GM18870 (cell line): ENCODE measurements at regions not wholly inside any gene's neighbourhood (a gene's known extent, or its start where the extent isn't known, plus 50 kb on each side); places are given as distances from the start of the nearest gene placed in this dataset.
A peak's percentile ranks its signal among the peaks of the same experiment; 100 is the strongest.
"Not testable (repeated sequence)": the region's sequence is repeated elsewhere in the genome, so short reads cannot be mapped to it uniquely, and the experiment has no call there.

Experiments
- ATAC-seq: cut with Tn5 transposase; IDR thresholded peaks from one replicate; pipeline ENCODE4 v1.9.1; 2021; ENCODE audit warnings: moderate library complexity; ENCODE audit not compliant: unreplicated experiment

DNA sequence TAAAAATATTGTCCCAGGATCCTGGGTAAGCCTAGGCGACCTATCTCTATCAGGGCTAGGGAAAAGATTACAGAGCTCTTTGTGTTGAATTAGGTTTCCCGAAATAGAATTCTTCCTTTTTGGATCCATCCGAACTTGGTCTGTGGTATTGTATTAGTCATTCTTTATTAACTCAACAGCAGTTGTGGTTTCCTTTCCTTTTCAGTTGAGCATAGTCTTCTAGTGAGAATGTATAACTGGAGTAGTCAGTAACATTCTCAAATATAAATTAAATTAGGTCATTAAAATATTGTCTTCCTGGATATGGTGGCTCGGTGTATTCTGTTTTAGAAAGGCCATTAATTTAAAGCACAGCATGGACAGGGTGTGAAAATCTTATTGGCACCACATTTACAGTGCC is 520.4 kb downstream of the NLGN4X start:
- no peak for ATAC-seq

DNA sequence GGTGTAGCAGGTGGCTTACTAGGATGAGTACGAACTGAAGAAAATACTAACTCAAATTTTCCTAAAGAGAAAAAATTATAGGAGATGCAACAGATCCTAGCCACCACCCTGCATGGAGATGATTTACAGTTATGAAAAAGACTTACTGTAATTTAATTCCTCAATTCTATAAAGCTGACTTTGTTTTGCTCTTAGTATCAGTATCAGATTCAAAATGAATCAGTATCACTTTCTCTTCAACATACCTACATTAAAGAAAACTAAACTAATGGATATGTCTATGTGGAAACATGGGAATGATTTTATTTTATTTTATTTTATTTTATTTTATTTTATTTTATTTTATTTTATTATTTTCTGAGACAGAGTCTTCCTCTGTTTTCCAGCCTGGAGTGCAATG is 525.8 kb downstream of the NLGN4X start:
- no peak for ATAC-seq

DNA sequence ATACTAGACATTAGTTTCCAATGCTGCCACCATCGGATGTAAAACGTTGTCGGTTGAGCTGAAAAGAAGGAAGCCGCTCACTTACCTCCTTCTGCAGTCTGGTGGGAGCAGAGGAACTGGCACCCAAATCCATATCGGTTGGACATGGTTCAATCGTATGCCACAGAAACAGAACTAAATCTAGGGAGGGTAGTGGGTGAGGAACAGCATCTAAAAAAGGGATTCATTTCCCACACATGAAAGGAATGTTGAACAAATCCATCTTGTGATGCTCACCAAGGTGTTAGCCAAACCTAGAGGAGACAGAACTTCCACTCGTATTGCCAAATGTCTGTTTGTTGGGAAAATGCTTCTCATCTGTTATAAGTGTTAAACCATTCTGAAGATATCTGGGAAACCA is 532.7 kb downstream of the NLGN4X start:
- no peak for ATAC-seq

DNA sequence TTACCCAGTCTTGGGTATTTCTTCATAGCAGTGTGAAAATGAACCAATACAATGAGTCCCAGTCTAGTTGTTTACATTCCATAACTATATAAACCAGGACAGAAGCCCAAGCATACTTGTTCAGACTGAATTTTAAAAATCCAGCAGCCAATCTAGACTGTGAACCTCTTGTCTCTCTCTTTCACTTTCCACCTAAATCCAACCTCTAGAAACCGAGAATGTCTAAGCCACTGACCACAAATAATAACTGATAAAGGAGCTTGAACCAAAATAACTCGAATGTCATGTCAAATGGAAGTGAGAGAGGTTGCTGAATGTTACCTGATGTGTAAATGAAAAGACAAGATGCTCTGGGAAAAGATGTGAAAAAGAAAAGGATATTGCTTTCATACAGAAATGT is 544.7 kb downstream of the NLGN4X start:
- no peak for ATAC-seq

DNA sequence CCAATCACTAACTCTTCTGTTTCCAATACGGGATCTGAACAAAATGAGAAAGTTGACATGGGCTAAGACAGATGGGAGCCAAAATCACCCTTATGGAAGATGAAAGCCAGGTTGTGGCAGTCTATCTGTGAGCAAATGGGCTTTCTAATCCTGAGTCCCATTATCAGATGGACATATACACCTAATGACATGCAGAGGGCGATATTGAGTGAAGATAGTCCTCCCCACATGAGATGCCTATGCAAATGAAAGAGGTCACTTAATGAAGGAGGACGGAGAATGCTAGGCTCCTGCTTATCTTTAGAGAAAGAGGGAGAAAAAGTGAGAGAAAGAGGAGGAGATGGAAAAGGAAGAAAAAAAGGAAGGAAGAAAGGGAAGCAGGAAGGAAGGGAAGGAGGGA is 547.5 kb downstream of the NLGN4X start:
- no peak for ATAC-seq

DNA sequence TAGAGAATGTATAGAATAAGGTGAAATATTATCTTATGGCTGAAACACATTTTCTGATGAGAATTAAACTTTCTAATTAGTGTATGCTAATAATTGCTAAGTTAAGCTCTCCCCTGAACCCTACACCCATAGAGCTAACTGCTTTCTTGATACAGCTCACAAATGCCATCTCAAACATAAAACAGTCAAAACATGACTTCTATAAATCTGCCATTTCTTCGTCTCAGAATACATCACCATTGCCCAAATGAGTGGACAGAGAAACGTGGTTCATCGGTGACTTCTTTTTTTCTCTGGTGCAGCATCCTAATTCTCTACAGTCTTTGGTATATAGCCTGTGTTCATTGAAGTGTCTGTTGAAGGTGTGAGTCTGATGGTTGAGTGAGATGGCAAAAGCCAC is 554.6 kb downstream of the NLGN4X start:
- ATAC-seq: no peak

DNA sequence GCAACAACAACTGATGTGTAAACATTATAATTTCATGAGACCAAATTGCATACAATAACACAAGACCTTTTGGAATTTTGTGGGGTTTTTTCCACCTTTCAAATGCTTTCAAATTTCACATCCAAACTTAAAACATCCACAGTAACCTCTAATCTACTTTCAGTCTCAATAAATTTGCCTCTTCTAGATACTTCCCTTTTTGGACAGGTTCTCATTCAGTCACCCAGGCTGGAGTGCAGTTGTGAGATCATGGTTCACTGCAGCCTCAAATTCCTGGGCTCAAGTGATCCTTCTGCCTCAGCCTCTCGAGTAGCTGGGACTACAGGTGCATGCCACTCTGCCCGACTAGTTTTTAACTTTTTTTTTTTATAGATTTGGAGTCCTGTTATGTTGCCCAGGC is 556.6 kb downstream of the NLGN4X start:
- ATAC-seq: no peak

DNA sequence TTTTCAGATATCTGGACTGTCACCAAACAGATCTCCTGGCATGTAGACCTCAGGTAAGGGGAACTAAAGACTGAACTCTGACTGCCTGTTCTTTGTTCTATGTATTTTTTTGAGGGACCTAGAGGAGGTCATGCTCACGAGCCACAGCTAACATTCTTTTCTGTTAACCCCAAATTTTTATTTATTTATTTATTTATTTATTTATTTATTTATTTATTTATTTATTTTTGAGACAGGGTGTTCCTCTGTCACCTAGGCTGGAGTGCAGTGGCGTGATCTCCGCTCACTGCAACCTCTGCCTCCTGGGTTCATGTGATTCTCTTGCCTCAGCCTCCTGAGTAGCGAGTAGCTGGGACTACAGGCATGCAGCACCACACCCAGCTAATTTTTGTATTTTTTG is 562.0 kb downstream of the NLGN4X start:
- not testable (repeated sequence) for ATAC-seq

DNA sequence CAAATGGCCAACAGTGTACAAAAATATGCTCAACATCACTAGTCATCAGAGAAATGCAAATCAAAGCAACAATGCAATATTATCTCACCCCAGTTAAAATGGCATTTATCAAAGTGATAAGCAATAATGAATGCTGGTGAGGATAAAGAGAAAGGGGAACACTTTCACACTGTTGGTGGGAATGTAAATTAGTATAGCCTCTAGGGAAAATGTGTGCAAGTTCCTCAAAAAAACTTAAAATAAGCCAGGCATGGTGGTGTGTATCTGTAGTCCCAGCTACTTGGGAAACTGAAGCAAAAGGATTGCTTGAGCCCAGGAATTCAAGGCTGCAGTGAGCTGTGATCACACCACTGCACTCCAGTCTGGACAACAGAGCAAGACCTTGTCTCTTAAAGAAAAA is 572.1 kb downstream of the NLGN4X start:
- no peak for ATAC-seq

DNA sequence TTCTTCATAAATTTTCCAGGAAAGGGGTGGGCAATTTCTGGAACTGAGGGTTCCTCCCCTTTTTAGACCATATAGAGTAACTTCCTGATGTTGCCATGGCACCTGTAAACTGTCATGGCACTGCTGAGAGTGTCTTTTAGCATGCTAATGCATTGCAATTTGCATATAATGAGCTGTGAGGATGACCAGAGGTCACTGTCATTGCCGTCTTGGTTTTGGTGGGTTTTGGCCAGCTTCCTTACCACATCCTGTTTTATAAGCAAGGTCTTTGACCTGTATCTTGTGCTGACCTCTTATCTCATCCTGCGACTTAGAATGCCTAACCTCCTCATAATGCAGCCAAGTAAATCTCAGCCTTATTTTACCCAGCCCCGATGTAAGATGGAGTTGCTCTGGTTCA is 577.8 kb downstream of the NLGN4X start:
- no peak for ATAC-seq

DNA sequence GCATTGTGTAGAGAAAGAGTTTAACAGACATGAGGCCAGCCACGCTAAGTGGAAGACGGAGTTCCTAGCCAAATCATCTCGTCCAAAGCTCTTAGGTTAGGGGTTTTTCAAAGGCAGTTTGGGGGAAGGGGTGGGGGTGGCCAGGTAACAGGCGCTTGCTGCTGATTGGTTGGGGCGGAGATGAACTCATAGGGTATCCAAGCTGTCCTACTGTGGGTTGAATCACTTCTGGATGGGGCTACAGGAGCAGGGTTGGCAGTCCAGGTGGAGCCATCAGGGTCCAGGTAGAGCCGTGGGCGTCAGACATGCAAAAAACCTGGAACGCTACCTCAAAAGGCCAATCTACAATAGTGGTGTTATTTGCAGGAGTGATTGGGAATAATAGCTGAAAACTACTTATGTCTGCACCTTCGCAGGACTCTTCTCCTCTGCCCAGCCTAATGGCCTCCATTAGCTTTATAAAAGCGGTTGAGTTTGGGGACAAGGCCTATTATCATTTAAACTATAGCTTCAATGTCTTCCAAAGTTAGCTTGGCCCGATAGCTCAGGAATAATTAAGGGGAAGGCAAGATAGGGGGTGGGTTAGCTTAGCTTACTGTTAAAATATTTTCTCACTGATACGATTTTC is 579.6 kb downstream of the NLGN4X start:
- ATAC-seq: no peak

DNA sequence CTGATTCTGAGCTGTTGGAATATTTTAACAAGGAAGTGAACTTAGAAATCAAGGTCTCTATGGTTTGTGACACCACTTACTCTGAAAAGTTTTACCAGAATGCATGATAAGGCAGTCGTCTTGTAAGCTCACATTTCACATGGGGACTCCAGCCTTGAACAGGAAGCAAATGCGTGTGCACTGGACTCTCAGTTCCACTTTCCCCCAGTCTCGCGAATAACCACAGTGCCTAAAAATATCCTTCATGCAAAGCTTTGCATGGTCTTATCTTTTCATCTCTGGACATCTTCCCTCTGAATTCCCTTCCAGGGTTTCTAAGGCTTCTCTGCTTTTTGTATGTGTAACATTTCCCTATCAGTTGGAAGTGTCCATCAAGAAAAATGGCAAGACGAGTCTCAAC is 581.8 kb downstream of the NLGN4X start:
- peak; percentile 94 for ATAC-seq

DNA sequence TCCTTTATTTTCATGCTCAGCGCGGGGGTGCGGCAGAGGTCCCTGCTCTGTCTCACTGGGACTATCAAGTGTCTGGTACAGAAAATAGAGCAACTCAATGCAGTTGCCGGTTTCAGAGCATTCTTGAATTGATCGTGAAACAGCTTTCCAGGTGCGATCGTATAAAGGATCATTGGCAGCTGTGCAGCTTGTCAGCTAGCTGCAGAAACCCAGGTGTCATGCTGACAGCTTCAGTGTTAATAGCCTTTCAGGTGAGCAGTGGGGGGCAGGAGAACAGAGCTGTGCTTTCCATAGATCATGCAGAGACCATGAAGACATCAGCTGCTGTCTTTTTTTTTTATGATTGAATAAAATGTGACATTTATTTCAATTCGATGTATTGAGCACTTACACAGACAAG is 583.9 kb downstream of the NLGN4X start:
- no peak for ATAC-seq

DNA sequence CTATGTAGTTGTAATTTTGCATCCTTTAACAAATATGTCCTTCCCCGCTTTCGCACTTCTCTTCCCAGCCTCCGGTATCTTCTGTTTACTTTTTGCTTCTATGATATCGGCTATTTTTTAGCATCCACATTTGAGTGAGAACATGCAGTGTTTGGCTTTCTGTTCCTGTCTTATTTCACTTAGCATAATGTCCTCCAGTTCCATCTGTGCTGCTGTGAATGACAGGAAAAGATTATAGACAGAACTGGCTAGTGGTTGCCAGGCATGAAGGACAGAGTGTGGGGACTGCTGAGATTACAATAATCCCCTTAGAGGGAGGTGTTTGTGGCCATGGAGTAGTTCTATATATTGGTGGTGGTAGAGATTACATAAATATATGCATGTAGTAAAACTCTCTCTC is 588.6 kb downstream of the NLGN4X start:
- no peak for ATAC-seq

DNA sequence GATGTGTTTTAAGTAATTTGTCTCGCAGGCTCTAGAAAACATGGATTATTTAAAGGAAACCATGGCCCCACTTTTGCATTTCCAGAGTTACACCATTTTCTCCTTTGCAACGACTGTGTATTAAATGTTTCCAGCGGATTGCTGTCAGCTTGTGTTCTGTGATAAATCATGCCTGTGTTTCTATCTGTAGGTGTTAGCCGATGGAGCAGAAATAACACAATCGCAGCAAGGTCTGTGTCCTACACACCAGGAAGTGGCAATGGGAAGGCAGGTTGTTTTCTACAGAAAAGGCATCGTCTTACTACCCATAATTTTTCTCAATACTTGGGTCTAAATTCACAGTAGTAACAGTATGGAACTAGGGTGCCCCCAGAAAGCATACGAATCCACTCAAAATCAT is 590.1 kb downstream of the NLGN4X start:
- no peak for ATAC-seq

DNA sequence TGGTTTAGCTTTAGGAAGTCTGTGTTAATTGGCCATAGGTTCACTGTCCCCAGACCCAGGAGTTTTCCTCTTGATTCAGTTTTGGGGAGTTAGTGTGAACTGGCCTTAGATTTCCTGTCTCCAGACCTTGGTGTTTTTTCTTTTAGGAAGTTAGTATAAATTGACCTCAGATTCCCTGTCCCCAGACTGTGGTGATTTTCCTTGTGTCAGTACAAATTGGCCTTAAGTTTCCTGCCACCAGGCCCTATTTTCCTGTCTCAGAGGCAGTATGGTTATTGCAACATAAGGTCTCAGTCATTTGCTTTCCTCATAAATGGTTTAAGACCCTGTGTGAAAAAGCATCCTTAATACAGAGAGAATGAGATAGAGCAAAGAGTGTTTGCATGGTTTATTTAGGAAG is 595.8 kb downstream of the NLGN4X start:
- ATAC-seq: no peak

DNA sequence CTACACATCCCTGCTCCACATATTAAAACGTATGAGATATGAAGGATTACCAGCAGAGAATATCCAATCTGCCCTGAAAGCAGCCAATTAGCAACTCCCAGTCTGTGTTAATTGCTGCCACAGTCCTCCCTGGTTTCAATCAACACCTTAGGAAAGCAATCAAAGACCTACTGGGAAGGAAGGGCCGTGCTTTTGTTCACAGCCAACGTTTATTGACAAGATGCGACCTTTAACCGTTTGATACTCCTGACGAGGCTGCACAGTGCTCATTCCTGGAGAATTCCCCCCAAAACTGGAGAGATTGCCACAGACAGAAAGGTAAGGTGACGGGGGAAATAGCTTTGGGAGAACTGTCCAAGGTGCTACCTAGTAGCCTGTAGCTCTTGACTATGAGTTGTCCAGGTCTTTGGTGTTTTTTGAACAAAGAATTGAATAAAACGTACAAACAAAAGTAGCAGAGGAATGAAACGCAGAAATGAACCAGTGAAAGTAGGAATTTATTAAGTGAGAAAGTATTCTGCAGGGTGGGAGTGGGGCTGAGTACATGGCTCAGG is 596.5 kb downstream of the NLGN4X start:
- no peak for ATAC-seq

DNA sequence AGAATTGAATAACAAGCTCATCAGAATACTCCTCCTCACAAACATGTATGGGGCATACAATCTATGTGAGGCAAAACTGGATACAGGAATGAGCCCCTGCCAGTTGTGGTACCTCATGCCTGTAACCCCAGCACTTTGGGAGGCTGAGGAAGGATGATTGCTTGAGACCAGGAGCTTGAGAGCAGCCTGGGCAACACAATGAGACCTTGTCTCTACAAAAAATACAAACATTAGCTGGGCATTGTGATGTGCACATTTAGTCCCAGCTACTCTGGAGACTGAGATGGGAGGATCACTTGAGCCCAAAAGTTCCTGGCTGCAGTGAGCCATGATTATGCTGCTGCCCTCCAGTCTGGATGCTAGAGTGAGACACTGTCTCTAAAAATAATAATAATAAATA is 611.0 kb downstream of the NLGN4X start:
- no peak for ATAC-seq

DNA sequence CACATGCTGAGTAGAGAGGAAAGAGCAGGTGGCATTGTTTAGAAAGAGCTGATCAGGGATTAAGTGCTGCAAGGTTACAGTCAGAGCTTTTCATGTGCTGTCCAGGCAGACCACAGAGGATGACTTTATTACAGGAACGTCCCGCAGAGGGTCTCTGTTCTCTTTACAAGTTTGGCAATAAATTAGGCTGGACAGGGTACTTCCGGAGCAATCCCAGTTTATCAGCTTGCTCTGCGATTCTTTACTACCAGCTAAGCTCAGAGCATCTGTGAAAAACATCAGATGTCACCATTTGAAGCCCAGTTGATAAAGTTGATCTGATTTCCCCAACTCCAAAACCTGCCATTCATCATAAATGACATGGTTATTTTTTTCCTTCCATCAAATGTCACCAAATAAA is 633.1 kb downstream of the NLGN4X start:
- ATAC-seq: no peak

DNA sequence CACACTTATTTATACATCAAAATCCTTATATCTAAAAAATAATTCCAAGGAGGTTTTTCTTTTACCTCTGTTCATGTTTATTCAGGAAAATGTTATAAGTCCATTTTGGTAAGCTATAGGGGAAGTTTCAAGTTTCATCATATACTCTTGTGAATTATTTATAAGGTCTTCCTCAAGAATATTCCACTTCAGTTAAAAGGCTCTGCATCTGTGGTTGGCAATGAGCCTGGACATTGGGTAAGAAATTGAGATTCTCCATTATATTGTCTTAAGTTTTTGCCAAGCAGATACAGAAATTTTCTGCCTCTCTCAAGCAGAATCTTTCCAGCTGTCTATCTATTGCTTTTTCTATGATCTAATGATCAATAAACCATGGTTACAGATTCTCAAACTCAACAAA is 641.9 kb downstream of the NLGN4X start:
- no peak for ATAC-seq

DNA sequence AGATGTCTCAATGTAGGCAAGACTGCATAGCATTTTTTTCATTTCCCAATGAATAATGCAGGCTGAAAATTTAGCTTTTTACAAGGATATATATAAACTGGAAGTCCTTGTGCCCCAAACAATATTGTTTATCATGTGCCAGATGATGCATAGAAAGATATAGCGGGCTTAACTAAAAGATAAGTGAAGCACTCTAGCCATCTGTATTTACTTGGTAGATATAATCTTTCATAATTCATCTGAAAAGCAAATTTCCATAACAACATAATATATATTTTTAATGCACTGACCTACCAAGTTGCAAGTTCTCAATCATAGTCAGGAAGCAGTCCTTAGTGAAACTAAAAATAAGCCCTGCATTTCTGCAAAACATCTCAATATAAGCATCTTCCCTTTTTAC is 653.3 kb downstream of the NLGN4X start:
- no peak for ATAC-seq

DNA sequence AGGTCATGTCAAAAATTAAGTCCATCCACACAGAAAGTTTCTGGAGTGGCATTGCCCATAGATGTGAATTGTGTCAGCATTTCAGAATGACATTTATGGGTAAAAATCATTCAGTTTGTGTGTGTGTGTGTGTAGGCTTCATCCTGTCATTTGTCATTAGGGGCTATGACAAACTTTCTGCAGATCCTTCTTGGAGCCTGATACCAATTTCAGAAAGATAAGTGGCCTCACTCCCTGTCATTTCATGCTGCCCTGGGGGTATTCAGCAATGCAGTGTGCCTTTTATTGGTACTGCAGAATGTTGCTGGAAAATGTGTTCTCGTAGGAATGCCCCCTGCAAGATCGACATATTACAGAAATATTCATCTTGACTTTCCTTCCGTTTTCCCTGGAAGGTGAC is 659.7 kb downstream of the NLGN4X start:
- ATAC-seq: no peak

DNA sequence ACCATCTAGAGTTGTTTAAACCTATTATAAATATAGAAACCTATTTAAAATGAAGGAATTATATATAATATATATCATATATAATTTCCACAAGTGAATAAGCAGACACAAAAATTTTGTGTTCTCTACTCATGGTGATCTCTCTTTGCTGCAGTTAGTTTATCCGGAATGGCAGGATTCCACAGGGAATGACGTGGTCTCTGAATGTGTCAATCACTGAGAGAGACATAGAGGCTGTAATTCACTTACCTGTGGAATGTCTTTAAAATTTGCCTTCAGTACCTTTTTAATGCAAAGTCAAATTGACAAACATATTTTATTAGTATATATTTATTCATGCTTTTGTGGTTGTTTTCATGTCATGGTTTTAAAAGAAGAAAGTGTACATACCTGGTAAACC is 669.3 kb downstream of the NLGN4X start:
- ATAC-seq: no peak
